HG03159 (cell line): ENCODE measurements at regions not wholly inside any gene's neighbourhood (a gene's known extent, or its start where the extent isn't known, plus 50 kb on each side); places are given as distances from the start of the nearest gene placed in this dataset.

Source experiments
- ATAC-seq: cut with Tn5 transposase; IDR thresholded peaks from one replicate; pipeline ENCODE4 v1.9.1; 2021; ENCODE audit warnings: mild to moderate bottlenecking, moderate library complexity; ENCODE audit not compliant: unreplicated experiment

GRCh38 chr7:142606081-142606480 lies 143.2 kb upstream of the PRSS1 start:
- ATAC-seq, result no peak

DNA sequence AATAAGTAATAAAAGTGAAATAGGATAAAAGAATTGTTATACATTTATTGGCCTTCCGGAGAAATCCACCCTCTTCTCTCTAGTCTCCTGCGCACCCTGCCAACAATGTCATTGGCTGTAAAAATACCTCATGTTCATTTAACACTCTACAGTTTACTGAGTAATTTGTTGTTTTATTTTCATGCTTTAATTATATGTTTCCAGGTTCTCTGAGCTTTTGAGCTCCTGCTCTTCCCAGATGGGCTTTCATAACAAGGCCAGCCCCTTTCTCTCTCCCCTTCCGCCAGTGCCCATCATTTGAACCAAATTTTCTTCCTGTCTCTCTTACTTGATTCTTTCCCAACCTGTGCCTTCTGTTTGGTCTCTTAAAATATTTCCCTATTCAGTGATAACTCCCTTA lies 144.6 kb upstream of the PRSS1 start:
- no peak for ATAC-seq

DNA sequence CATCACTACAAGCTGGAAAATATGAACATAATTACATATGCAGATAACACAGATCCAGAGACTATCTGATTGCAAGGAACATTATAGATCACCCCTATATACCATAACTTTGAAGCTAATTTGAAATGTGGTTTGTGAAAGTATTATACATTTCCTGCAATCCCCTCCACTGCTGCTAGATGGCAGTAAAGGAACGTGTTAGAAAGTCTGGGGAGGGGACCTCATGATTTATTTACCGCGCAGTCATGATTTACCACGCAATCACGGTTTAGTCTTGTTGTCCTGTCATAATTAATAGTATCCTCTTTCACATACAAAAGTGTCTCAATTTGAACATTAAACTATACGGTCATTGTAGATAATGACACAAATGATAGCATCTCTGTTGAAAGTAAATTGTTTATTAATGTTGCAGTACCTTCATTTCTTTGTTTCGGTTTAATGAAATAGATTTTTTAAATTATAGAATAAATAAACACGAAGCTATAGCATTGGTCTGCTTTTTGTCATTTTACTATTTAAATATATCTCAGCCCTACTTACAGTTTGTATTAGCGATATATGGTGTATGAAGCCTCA lies 145.3 kb upstream of the PRSS1 start:
- ATAC-seq, result peak; percentile 51

DNA sequence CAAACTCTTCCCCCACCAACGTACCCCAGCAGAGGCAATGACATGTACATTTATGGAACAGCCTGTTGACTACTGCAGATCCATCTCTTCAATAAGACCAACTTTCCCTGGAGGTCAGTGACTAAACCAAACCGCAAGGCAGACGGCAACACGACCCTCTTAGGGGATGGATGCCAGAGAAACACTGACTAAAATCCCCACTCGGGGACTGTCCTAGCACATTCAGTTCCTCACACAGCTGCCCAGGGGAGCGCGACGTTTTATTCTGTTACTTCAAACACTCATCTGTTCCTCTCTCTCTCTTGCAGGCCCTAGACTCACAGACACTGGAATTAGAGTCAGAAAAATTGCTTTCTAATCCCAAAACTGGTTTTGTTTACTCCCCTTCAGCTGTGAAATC lies 146.5 kb upstream of the PRSS1 start:
- peak; percentile 42 for ATAC-seq

DNA sequence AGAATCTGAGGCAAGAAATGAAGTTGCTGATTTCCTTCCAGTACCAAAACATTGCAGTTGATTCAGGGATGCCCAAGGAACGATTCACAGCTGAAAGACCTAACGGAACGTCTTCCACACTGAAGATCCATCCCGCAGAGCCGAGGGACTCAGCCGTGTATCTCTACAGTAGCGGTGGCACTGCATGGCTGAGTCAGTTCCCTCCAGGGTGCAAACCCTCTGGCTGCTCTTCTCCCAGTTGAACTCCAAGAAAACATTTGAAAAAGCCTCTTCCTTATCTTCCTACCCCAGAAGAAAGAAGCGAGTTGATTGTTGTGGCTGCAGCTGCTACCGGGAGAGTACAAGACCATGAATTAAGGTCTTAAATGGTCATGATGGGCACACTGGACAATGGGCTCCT lies 147.1 kb upstream of the PRSS1 start:
- no peak for ATAC-seq

DNA sequence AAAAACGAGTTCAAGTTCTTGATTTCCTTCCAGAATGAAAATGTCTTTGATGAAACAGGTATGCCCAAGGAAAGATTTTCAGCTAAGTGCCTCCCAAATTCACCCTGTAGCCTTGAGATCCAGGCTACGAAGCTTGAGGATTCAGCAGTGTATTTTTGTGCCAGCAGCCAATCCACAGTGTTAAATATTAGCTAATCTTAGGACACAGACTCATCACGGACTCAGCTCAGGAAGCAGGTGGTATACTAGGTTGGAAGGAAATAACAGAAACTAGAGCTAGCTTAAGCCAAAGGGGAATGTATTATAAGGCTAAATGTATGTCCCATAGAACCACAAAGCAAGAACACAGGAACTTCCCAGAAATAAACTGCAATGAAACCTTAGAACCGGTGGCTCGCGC lies 151.0 kb upstream of the PRSS1 start:
- no peak for ATAC-seq

DNA sequence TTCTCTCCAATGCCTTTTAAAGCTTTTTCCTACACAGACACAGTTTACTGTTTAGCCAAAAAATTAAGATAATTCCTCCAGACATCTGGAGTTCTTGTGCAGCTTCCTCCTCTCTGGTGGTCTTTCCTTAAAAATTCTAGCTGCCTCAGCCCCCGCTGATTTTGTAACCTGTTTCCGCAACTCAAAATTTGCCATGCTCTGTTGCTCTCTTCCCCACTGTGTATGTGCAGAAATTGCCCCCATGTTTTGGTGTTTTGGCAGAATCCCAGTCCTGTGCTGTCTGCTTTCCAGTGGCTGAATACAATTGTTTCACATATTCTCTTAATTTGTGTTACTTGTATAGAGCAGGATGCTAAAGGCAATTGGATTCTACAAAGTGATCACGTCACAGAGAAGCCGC lies 151.7 kb upstream of the PRSS1 start:
- no peak for ATAC-seq

DNA sequence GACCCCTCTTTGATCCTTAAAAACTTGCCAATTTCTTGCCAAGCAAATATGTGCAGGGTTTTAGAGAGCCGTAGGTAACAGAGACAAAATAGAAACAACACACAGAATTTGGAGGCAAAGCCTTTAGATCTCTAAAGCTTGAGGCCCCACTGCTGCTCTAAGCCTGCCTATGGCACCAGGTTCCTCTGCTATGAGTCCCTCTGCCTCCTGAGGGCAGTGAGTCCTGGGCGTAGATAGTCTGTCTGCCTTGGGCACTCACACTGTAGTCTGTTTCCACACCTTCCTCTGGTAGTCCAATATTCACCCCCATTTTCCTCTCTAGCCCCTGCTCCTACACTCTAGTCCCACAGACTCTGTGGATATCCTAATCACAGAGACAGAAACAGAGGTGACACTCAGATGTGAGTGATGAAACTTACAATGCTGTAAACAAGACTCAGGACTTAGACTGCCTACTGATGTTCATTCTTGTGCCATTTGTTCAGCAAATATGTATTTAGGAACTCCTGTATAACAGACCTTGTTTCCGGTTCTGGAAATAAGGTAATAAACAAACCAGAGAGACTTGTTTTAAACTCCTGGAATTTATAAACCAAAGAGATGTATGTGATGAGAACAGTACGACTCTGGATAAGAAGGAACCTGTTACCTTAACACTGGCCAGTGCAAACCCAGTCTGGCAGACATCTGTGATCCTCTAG lies 153.3 kb upstream of the PRSS1 start:
- ATAC-seq, result no peak

- no peak for ATAC-seq
Measured at GRCh38 chr7:142594078-142594477, 155.2 kb upstream of the PRSS1 start.

GRCh38 chr7:142593106-142593505 lies 156.2 kb upstream of the PRSS1 start:
- no peak for ATAC-seq

- ATAC-seq, result no peak
Measured at GRCh38 chr7:142592664-142593063, 156.6 kb upstream of the PRSS1 start.

DNA sequence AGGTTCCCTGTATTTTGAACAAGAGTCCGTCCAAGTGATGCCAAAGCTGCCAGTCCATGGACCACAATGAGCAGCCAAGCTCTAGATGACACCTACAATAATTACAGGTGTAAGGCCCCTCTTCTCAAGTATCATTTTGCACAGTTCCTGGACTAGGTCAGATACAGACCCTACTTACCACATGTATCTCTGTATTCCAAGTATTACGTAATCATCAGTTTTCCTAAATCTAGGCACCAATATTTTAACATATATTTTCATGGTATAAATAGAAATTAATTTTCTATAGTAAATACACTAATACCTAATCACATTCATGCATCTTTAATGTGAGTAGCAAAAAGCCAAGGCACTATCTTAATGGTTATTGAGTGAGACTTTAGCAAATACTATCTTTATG lies 157.0 kb upstream of the PRSS1 start:
- ATAC-seq, result no peak

GRCh38 chr7:142590830-142591457 lies 158.3 kb upstream of the PRSS1 start:
- ATAC-seq, result no peak

- ATAC-seq, result no peak
Measured at GRCh38 chr7:142590077-142590476, 159.2 kb upstream of the PRSS1 start.

DNA sequence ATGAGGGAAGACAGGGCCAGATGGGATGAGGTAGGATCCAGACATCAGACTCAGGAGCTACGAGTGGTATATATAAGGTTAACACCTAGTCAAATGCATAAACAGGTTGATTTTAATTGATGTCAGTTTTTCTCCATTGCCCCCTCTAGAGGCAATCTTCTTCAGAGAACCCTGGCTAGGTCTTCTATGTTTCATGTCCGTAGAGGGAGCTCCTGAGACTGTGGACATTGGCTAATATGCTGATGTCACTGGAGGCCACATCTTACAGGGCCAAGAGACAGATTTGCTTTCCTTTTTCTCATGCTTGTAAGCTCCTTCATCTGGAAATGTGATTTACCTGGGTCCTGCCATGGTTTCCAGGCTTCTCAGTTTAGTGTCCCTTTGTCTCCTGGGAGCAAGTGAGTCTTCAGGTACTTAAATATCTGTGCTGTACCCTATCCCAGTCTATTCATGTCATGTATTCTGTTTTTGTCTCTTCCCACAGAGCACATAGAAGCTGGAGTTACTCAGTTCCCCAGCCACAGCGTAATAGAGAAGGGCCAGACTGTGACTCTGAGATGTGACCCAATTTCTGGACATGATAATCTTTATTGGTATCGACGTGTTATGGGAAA lies 161.6 kb upstream of the PRSS1 start:
- peak; percentile 73 for ATAC-seq

DNA sequence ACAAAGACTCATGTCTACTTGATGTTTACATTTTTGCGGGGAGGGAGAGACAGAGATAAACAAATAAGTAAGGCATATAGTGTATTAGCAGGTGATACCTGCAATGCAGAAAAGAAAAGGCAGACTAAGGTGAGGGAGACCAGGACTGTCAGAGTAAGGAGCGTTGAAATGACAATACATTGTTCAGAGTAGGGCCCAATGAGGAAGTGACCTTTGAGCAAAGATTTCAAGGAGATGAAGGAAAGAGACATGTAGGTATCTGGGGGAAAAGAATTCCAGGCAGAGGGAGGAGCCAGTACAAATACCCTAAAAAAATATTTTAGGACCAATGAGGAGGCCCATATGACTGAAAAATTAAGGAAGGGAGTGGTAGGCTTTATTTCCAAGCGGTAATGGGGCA lies 162.7 kb upstream of the PRSS1 start:
- no peak for ATAC-seq

DNA sequence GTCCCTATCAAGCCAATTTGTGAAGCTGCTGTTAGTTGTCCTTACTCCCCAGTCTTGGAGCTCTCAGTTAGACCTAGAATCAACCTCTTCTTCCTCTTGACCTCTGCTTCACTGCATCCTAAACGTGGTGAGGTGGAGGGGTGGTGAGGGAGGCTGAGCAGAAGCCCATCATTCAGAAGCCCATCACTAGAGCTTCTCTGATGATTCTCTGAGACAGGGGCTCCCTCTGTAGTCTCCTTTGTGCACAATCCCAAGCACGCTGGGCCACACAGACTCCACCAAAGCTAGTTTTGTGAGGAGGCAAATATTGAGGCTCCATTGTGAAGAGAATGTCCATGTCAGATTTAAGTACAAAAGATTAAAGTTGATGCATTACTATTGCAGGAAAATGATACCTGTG lies 163.8 kb upstream of the PRSS1 start:
- ATAC-seq, result no peak

DNA sequence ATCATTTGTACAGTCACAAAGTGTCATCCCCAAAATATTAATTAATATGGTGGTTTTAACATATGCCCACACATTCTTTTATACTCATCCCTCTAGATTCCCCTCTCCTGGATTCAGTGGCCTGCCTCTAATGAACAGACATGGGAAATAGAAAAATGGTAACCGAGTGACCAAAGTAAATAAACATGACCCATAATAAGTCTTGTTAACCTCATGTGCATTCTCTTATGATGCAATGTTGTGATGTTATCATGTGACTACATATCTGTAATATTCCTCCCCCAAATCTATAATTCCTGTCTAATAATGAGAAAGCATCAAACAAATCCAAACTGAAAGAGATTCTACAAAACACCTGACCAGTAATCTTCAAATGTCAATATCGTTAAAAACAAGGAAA lies 164.5 kb upstream of the PRSS1 start:
- no peak for ATAC-seq

DNA sequence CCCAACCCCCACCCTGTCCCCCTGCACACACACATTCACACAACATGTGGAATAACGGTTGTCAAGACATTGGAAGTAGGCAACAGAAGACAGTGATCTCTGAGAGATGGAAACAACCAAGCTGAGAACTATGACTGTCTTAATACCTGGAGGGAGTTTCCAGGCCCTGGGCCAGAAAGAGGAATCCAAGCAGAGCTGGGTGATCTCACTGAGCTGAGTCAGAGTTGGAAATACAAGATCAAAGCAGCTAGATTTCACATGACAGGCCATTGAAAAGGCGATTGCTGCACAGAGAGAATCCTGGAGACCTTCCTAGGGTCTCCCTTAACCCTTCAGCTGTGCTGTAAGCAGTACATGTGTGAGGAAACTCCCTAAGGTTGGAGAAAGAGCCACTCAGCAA lies 165.8 kb upstream of the PRSS1 start:
- ATAC-seq, result peak; percentile 64

GRCh38 chr7:142582351-142582750 lies 166.9 kb upstream of the PRSS1 start:
- ATAC-seq, result no peak

GRCh38 chr7:142581341-142581740 lies 167.9 kb upstream of the PRSS1 start:
- peak; percentile 59 for ATAC-seq

DNA sequence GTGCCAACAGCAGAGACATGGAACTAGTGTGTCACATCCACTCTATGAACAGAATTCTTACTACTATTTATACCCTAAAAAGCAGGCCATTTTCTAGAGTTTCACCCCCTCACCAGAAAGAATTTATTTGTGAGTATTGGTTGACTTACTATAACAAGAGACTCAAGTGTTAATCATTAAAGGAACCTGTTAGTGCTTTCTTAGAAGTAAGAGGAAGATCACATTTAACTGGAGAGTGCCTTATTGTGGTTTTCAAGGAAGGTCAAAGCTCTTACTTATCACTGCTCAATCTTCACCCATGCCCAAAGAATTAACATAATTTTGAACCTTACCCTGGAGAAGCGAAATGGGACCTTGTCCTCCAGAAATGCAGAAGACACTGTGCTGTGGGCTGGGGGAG lies 169.3 kb upstream of the PRSS1 start:
- peak; percentile 31 for ATAC-seq
